Iris pigment epithelial cell (primary cell): ENCODE measurements at regions not wholly inside any gene's neighbourhood (a gene's known extent, or its start where the extent isn't known, plus 50 kb on each side); places are given as distances from the start of the nearest gene placed in this dataset.

Experiments used
- DNase-seq: peaks from one replicate; pipeline ENCODE4 v3.0.0-alpha.2; 2011; ENCODE audit warnings: low read depth

DNA sequence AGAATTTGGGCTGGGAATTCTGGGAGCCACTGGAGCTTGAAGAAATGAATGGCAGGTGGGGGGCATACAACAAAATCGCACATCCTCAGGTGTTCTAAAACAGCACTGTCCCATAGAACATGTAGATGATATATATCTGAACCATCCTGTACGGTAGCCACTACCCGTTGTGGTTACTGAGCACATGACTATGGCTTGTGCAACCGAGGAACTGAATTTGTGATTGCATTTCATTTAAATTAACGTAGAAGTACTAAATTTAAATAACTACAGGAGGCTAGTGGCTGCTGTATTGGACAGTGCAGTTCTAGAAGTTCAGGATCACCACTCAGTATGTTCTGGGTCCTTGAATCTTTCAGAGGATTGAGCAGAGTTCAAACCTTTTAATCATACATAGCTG, 172.4 kb downstream of the PHETA1 start:
- DNase-seq, result no peak

- no peak for DNase-seq
Measured at GRCh38 chr12:111195316-111195715, 173.6 kb downstream of the PHETA1 start.

DNA sequence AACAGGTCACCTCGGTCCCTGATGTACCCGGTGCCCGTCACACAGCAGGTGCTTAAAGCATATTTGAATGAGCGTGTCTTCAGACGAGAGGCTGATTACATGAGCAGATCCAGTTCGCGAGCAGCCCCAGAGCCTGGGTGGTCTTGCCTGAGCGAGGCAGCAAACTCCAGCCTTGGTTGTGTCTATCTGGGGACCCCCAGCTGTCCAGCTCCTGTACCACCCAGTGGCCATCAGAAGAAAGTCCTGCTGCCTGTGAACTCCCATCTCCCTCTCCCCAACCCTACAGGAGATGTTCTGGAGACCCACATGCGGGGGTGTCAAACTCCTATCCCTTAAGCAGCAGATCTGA, 174.2 kb downstream of the PHETA1 start:
- DNase-seq, result no peak

DNA sequence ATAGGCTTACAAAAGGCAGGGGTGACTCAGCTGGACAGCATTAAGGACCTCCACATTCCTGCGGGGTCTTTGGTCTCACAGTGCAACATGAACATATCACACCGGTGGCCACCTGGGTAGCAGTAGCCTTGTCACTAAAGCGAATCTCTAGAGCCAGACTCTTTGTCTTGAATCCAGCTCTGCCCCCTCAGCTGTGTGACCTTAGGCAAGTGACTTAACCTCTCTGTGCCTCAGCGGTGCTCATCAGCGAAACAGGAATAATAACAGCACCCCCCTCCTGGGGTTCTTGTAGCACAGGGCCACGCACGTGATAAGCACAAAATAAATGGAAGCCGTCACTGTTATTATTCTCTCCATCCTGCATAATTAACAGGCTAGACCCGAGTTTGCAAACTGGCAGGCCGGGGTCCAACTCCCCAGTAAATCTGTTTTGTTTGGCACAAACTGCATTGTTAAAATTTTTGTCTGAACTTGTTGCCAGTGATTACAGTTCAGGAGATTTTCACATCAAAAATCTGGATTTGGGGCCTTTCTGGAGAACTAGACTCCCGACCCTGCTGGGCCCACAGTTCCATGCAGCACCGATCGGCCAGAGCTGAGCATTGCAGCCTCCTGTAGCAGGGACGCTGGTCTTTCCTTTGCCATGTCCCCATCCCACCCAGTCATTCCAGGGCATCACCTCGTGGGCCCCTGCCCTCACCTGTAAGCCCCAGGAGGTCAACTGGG, 174.8 kb downstream of the PHETA1 start:
- no peak for DNase-seq

GRCh38 chr12:111193496-111193895, 175.4 kb downstream of the PHETA1 start:
- DNase-seq, result no peak

DNA sequence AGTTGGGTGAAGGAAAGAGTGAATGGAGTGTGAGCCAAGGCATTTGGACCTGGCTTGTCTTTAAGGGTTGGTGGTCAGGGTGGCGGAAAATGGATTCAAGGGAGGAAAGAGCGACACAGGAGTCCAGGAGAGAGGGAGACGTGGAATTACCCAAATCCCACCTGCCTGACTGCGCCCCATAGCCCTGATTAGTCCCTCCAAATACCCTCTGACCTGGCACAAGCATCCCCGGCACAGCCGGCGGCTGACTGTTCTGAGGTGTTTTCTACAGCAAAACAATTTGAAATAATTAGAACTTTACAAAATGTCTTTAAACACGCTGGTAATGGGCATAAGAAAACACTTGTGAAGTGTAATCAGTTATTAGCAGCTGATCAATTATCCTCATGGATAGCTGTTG, 175.8 kb downstream of the PHETA1 start:
- DNase-seq, result no peak

DNA sequence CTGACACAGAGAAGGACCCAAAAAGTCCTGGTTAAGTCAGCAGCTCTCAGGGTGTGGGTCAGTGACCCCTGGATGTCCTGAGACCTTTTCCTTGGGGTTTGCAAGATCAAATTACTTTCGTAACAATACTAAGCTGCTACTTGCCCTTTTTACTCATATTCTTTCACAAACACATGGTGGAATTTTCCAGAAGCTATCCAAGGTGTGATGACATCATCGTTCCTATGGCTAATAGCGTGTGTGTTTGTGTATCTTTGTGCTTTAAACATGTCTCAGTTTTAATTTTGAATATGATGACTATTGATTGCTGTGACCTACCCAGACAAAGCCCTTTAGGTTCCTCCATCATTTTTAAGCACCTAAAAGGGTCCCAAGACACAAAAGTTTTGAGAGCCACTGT, 176.2 kb downstream of the PHETA1 start:
- DNase-seq, result peak; percentile 5

- no peak for DNase-seq
Measured at GRCh38 chr12:111190741-111191526, 178.0 kb downstream of the PHETA1 start.

DNA sequence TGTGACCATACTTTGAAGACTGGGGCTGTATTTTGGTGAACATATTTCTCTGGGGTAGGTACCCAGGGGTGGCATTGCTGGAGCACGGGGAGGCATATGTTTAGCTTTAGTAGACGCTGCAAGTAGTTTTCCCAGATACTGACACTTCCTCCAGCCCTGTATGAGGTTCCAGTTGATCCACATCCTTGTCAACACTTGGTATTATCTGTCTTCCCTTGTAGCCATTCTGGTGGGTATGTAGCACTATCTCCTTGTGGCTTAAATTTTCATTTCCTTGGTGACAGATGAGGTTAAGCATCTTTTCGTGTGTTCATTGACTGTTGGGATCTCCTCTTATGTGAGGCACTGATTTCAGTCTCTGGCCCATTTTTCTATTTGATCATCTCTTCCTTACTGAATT, 179.1 kb downstream of the PHETA1 start:
- no peak for DNase-seq

DNA sequence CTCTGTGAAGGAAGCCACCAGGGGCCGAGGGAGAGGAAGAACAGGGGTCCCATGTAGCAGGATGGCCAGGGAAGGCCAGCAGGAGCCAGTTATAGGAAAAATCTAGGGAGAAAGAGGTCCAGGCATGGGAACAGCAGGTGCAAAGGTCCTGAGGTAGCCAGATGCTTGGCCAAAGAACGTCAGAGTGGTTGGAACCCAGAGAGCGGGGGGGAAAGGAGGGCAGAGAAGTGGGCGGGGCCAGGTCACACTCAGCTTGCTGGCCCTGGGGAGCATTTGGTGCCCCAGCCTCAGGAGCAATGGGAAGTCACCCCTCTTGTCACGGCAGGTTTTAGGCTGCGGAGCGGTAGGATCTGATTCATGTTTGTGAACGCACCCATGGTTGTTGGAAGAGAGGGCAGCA, 180.5 kb downstream of the PHETA1 start:
- no peak for DNase-seq

GRCh38 chr12:111186347-111186746, 182.5 kb downstream of the PHETA1 start:
- no peak for DNase-seq

DNA sequence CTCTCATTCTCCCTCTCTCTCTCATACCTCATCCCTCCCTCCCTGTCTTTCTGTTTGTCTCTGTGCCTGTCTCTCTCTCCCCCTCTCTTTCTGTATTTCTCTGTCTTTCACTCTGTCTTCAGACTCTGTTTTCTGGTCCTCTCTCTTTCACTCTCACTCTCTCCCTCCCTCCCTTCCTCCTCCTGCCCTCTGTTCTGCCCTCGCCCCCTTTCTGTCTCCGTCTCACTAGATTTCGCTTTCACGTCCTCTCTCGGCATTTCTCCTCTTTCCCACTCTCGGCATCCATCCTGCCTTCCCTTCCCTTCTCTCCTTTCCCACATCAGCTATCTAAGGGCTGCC, 183.0 kb downstream of the PHETA1 start:
- DNase-seq, result no peak

DNA sequence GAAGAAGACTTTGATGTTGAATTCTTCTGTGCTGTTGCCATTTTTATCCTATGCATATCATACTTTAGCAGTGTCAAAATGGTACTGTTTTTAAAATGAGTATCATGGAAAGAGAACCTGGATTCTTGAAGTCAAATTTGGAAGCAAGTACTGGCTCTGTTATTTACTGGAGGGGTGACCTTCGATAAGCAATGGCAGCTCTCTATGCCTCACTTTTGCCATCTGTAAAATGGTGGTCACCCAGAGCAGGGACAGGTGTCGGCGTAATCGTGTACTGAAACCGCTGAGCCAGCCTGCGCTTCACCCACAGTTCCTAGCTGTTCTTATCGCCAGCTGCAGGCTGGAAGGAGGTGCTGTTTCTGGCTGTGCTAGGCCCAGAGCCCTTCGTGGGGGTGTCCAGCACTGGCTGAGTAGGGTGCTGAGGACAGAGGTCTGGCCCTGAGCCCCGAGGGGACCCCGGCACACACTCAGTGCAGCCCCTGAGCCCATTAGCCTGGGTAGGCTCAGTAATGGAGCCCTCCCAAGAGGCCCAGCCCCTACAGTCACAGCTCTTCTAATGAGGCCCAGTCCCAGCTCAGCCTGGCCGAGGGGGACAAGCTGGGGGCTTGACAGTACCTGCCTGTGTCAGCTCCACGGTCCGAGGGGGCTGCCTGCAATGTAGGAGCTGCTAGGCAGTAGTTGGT, 183.5 kb downstream of the PHETA1 start:
- no peak for DNase-seq

DNA sequence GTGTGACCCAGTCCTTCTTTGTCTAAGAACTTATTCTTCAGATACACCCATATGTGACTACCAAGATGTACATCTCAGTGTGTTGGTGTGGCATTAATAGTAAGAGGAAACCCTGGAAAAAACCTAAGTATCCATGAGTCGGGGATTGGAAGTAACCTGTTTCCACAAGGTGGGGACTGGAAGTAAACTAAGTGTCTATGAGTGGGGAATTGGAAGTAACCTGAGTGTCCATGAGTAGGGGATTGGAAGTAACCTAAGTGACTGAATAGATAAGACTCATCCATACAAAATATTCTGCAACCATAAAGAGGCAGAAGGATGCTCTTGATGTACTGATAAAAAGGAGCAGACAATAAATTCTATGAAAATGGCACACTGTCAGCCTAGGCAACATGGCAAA, 184.7 kb downstream of the PHETA1 start:
- DNase-seq, result no peak

GRCh38 chr12:111183094-111183493, 185.8 kb downstream of the PHETA1 start:
- DNase-seq, result no peak

DNA sequence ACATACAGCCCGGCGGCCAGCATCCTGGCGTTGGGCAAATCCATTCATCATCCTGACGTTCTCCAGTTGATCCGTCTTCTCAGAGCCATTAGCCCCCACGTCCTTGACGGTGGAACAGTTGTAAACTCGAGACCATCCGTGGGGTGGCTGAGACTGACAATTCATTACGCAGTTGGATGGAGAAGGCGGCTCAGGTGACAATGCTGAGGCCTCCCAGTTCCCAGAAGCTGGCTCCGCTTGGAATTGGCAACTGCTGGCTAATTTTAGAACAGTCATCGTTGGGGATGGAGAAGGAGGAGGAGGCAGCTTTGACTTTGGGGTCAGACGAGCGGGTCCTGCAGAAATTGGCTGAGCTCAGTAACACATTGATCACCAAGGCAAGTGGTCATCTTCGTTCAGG, 186.5 kb downstream of the PHETA1 start:
- no peak for DNase-seq

DNA sequence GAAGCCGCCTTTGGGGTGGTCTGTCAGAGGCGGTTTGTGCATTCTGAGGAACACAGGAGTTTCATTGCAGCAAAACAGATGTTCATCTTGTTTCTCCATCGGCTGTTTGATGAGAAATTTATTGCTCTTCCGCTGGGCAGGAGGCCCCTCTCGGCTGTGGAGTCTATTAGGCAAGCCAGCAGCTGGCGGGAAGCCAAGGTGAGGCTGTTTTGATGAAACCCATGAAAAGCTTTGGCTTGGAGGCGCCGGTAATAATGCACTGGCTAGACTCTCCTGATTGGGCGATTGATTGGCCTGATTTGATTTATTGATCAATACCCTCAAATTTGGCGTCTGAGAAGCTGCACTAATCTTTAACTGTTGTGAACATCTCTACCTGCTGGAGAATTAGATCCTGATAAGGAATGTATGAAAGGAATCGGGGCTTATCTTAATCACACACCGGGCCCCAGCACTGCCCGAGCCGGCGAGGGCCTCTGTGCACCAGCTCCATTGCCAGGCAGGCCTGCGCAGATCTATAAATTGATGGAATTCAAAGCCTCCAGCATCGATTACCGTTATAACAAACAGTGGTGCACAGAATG, 187.7 kb downstream of the PHETA1 start:
- DNase-seq, result peak; percentile 57

DNA sequence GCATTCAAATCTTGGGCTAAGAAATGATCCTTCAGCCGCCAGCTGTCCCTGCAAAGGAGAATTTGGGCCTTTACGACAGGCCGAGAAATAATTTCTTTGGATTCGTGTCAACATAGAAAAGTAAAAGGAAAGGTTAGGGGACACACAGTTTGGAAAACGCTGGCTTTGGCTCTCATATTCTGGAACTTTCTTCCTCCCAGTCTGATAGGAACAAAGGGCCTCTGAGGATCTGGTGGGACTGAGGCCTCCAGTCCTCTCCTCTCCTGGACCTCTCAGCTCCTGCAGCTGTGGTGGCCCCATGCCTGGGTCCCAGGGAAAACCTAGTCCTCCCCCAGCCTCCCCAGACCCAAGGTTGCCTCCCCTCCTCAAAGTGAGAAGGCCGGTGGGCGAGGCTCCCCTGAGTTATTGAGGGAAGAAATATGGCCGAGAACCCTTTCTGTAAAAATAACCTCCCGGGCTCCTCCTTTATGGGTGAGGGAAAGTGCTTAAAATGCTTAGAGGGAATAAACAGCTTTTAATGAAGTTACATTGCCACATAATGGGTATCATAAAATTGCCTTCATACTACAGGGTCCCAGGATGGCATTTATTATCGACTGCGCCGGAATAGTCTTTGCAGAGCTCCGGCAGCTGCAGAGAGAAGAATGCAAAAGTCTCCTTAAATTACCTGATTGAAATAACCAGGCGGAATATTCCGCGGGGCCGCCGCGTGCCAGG, 188.3 kb downstream of the PHETA1 start:
- DNase-seq, result no peak

- no peak for DNase-seq
Measured at GRCh38 chr12:111178181-111179081, 190.5 kb downstream of the PHETA1 start.

- DNase-seq, result no peak
Measured at GRCh38 chr12:111175396-111176094, 193.3 kb downstream of the PHETA1 start.

DNA sequence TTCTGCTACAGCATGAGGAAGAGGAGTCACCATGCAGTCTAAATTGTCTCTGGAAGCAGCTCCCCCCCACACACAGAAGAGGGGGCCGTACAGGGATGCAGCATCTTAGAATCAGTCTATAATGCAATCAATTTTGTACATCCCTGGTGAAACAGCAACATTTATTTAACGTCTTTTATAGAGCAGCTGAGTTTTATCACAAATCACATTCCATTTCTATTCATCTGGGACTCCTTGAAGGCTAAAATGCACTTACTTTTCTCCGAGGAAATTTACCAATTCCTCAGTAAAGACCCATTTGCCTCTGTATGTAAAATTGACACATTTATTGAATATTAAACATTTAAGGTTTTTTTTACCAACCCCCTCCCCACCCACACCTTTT, 193.9 kb downstream of the PHETA1 start:
- no peak for DNase-seq
